ENCODE measurements at regions not wholly inside any gene's neighbourhood (a gene's known extent, or its start where the extent isn't known, plus 50 kb on each side); places are given as distances from the start of the nearest gene placed in this dataset.

DNA sequence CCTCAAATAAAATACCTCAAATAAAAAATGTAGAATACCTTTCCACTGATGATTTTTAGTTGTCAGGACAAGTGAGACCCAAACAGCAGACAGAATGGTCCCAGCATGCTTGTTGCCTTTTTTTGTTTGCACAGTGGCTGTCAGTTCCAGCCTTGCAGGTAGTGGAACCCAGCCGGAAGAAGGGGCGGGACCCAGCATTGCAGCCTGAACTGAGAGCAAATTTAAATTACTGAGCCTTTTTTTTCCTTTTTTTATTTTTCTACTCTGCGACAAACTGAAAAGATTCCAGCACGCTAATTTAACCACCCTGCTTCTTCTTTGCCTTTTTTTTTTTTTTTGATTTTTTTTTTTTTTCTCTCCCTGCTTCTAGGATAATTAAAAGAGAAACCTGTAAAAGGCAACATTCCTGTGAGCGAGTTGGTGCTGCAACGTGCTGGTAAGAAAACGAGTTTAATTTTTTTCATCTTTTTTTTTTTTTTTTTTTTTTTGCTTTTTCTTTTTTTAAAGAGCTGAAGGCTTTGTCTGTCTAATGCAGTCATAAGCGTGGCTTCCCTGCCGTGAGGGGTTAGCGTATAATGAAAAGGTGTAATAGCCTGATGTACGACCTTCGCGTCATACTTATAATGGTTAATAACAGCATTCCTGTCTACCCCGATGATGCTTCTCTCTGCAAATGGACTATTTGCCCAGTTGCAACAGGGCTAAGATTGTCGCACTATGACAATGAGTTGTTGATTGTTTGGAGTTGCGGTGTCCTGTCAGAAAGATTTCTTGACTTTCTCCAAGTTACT is 555.3 kb upstream of the CELF2 start:
- H3K14ac ChIP-seq (replicated peaks; ENCODE audit: low read depth, low read length) = no peak overlapping the region
- H3K4me3 ChIP-seq (ENCODE audit: insufficient read depth, low read depth, low read length) = no peak overlapping the region
- no peaks in the 10 kb centered on the region for H3K36me3 ChIP-seq (ENCODE audit: control insufficient read depth, insufficient read depth, low read length)
- no peaks in the 10 kb centered on the region for H3K9me3 ChIP-seq (ENCODE audit: control insufficient read depth, insufficient read depth, low read length)
- no peak overlapping the region for H2AK9ac ChIP-seq (replicated peaks; ENCODE audit: low read depth, low read length, poor library complexity)
- WGBS, 2 experiments (ENCODE audit: extremely low coverage in 2 of 2, insufficient read length in 1 of 2) = no CpG with 5 or more reads among the region's 16 CpGs
- H2AK5ac ChIP-seq (ENCODE audit: low read depth, low read length) = no peak overlapping the region
- in situ Hi-C loops (cut with MboI; ENCODE audit: low sequenced_read_pairs) (no loop called here), intact Hi-C loops (cut with micrococcal nuclease) (no loop called here), dilution Hi-C loops (cut with HindIII; ENCODE audit: low sequenced_read_pairs, unreplicated experiment) (no loop called here)
- H3K18ac ChIP-seq (ENCODE audit: low read depth, low read length) = no peak overlapping the region
- H3K27me3 ChIP-seq (ENCODE audit: control insufficient read depth, insufficient read depth, low read length) = no peaks in the 10 kb centered on the region
- no peak overlapping the region for H3K4me2 ChIP-seq (ENCODE audit: low read depth, low read length)
- no peak overlapping the region for H2AFZ ChIP-seq (replicated peaks; ENCODE audit: low read length, poor library complexity)
- no TSS peak for BruUV-seq (replicated peaks)
- POLR2A ChIA-PET (ENCODE audit: unreplicated experiment) = interaction anchor here (0.6 kb wide), 1 partner anchor 94 kb away, joined by 4 read pairs; no protein-coding TSS in a partner anchor
- H4K91ac ChIP-seq (ENCODE audit: insufficient read depth, low read depth, low read length) = no peak overlapping the region
- no peak overlapping the region for H2BK15ac ChIP-seq (ENCODE audit: low read depth, low read length)
- no peak overlapping the region for H4K8ac ChIP-seq (ENCODE audit: low read depth in 2 of 2, low read length in 2 of 2)
- H2BK5ac ChIP-seq (ENCODE audit: low read depth, low read length, poor library complexity, severe bottlenecking) = no peak overlapping the region
- no peak overlapping the region for H3K56ac ChIP-seq (ENCODE audit: extremely low read depth, insufficient read depth, low read length)
- H3K9me1 ChIP-seq (ENCODE audit: insufficient read depth, low read length) = no peaks in the 10 kb centered on the region
- no peak overlapping the region for H3K9ac ChIP-seq (ENCODE audit: low read depth, low read length)
- H2BK120ac ChIP-seq (ENCODE audit: low read depth, low read length) = no peak overlapping the region
- H3K23ac ChIP-seq (ENCODE audit: low read depth, low read length) = no peak overlapping the region
- no peaks in the 10 kb centered on the region for H4K20me1 ChIP-seq (ENCODE audit: insufficient read depth, low read length)
- no peak for TF ChIP-seq FOS (IDR thresholded peaks at IDR 0.05; ENCODE audit: low read depth, low read length)
- TF ChIP-seq MAZ (IDR thresholded peaks at IDR 0.05; ENCODE audit: borderline replicate concordance, low read depth, low read length) = no peak
- TF ChIP-seq, protein P1, sequence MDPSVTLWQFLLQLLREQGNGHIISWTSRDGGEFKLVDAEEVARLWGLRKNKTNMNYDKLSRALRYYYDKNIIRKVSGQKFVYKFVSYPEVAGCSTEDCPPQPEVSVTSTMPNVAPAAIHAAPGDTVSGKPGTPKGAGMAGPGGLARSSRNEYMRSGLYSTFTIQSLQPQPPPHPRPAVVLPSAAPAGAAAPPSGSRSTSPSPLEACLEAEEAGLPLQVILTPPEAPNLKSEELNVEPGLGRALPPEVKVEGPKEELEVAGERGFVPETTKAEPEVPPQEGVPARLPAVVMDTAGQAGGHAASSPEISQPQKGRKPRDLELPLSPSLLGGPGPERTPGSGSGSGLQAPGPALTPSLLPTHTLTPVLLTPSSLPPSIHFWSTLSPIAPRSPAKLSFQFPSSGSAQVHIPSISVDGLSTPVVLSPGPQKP (IDR thresholded peaks at IDR 0.05; ENCODE audit: borderline replicate concordance, low read depth, low read length) = no peak
- TF ChIP-seq SMC3 (IDR thresholded peaks at IDR 0.05; ENCODE audit: low read depth, low read length) = no peak
- TF ChIP-seq MAFK (IDR thresholded peaks at IDR 0.05; ENCODE audit: low read depth, low read length) = no peak
- TF ChIP-seq, protein P2, sequence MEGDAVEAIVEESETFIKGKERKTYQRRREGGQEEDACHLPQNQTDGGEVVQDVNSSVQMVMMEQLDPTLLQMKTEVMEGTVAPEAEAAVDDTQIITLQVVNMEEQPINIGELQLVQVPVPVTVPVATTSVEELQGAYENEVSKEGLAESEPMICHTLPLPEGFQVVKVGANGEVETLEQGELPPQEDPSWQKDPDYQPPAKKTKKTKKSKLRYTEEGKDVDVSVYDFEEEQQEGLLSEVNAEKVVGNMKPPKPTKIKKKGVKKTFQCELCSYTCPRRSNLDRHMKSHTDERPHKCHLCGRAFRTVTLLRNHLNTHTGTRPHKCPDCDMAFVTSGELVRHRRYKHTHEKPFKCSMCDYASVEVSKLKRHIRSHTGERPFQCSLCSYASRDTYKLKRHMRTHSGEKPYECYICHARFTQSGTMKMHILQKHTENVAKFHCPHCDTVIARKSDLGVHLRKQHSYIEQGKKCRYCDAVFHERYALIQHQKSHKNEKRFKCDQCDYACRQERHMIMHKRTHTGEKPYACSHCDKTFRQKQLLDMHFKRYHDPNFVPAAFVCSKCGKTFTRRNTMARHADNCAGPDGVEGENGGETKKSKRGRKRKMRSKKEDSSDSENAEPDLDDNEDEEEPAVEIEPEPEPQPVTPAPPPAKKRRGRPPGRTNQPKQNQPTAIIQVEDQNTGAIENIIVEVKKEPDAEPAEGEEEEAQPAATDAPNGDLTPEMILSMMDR (conservative IDR thresholded peaks at IDR 0.05; ENCODE audit: low read depth, low read length) = no peak
- TF ChIP-seq, protein P3, sequence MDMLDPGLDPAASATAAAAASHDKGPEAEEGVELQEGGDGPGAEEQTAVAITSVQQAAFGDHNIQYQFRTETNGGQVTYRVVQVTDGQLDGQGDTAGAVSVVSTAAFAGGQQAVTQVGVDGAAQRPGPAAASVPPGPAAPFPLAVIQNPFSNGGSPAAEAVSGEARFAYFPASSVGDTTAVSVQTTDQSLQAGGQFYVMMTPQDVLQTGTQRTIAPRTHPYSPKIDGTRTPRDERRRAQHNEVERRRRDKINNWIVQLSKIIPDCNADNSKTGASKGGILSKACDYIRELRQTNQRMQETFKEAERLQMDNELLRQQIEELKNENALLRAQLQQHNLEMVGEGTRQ (IDR thresholded peaks at IDR 0.05; ENCODE audit: low read depth, low read length) = no peak
- no peaks in the 10 kb centered on the region for H3K4me1 ChIP-seq (ENCODE audit: control insufficient read depth, insufficient read depth, low read length)
- no peak overlapping the region for H2BK20ac ChIP-seq (ENCODE audit: low read depth, low read length)
- H3K79me1 ChIP-seq (ENCODE audit: low read depth in 1 of 2, low read length in 2 of 2) = no peaks in the 10 kb centered on the region
- no peak overlapping the region for H3K4ac ChIP-seq (ENCODE audit: low read depth, low read length)
- DNase-seq = no peak
- no peak overlapping the region for H3K27ac ChIP-seq (ENCODE audit: insufficient read depth, low read length)
- no peak for ATAC-seq (ENCODE audit: low read depth)
- H4K5ac ChIP-seq (ENCODE audit: low read depth, low read length) = no peak overlapping the region
- CTCF ChIA-PET = interaction anchor here (0.6 kb wide), 1 partner anchor 14 kb away, joined by 6 read pairs; no protein-coding TSS in a partner anchor

All from IMR-90 (cell line).